Hippocampal formation (tissue), 2 donors: ENCODE measurements at regions not wholly inside any gene's neighbourhood (a gene's known extent, or its start where the extent isn't known, plus 50 kb on each side); places are given as distances from the start of the nearest gene placed in this dataset.

ENCODE experiments used
- DNase-seq, 2 donors: peaks; one replicate each; lab custom pipeline; 2025; lab: John Stamatoyannopoulos, UW

DNA sequence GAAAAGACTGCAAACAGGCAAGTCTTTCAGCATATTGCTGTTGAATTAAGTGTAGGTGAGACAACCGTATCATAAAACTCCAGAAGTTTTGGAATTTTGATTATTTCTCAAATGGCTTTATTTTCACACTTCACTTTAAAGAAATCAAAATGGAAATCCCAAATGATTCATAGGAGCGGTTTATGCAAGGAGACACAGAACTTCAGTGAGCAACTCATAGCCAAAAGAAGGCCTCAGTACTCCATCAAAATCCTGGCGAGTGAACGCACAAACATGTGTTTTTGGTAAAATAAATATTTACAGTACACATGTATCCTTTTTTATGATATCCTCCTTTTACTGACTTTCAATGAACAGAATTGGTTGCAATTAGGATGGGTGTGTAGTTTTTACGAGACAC is 140.4 kb upstream of the APCDD1 start:
- no peak for DNase-seq

DNA sequence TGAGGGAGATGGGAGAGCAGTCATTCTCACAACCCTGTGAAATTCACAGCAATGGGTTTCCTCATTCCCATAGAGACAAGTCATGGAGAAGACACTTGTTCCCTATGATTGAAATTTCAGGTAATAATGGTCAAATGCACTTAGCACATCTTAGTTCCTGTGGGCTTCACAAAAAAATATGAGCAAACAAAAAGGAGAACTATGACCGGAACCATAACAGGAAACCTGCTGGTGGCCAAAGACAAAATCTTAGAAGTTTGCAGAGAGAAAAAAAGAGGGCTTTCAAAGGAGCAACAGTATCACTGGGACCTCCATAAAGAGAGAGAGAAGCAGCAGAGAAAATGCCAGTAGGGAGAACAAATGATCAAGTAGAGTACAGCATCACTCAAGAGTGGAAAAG is 138.9 kb upstream of the APCDD1 start:
- DNase-seq: no peak

DNA sequence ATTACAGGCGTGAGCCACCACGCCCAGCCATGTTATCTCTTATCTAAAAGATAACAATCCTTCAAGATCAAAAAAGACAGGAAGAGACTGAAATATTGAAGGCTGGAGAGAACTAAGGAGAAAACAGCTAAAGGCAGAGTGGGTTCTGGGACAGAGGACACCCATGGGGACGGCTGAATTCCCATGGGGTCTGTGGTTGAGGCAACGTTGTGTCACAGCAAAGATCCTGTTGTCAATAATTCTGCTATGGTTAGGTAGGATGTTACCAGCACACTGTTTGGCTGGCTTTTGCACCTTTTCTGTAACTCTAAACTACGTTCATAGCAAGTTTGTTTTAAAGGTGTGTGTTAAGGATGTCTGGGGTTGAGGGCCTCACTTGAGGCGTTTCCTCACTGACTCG is 137.7 kb upstream of the APCDD1 start:
- DNase-seq: no peak

DNA sequence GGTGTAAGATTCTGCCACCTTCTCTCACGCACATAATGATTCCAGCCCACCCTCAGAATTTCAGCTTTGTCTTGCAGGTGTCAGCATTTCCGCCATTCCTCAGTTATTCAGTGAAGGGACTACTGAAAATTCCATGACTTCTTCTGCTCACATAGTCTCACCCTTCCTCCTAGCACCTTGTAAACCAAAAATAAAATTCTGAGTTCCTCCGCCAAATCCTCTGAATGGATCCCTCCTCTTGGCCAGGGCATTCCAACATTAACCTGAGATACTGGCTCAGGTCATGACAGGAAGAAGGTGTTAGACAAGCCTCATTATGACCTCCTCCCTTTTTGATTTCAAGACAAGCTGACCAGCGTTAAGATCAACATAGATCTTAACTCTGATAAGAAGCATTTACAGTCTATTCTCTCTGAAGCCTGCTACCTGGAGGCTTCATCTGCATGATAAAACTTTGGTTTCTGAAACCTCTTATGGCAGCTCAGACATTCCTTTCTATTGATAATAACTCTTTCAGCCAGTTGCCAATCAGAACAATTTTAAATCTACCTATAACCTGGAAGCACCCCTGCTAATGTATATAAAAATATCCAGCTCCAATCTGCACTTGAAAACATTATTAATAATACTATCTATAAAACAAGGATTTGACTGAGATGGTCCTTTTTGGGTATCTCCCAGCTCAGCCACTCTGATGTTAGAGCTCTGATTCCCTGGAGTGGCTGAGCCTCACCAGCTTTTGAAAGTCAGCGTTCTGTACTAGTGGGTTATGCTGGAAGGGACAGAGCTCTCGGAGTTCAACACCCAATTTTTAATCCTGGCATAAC is 136.4 kb upstream of the APCDD1 start:
- DNase-seq: no peak

DNA sequence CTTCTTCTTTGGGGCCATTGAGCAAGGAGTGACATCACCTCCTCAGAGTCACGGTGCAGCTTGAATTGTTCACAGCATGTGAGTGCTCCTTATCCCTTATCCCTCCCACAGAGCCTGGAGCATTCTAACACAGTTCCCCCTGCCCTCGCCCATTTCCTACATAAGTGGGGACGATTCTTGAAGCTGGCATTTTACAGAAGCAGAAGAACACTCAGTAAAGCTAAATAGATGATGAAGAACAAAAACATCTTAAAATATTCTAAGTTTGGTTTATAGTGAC is 135.8 kb upstream of the APCDD1 start:
- no peak for DNase-seq

DNA sequence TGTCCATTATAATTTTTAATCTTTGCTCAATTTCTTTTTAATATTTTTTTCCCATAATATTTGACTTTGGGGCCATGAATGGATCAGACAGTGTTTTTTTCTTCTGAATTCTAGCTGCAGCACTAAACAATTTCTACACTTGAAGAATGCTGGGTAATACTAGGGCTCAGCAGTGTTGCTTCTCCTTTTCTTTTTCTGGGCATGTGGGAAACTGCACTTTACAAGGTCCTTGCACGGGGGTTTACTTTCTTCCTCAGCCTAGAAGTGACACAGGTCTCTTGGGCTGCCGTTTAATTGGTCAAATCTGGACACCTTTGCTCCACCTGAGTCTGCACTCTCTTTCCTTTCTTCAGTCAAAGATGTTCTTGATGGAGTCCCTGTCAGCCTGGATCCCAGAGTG is 135.4 kb upstream of the APCDD1 start:
- no peak for DNase-seq

DNA sequence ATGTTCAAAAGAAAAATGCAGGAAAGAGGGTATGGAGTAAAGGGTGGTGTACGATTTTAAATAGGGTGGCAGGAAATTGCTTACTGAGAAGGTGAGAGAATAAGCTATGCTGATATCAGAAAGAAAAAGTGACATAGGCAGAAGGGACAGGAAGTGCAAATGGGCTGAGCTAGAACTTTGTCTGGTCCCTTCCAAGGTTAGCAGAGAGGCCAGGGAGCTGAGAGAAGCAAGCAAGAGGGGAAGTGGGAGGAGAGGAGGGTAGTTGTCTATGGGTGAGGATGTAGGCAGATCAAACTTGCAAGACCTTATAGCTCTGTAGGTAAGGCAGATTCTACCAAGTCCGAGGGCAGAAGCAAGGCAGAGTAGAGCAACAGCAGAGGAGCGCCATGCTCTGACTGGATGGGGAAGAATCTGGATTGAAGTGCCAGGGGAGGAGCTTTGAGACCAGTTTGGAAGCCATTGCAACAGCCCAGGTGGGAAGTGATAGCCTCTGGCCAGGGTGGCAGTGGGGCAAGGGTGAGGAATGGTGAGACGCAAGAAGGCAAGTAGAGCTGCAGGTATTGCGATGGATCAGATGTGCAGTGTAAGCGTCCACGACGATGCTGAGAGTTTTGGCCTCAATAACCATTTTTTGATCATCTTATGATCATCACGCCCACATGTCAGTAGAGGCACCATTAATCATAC is 134.4 kb upstream of the APCDD1 start:
- no peak for DNase-seq

DNA sequence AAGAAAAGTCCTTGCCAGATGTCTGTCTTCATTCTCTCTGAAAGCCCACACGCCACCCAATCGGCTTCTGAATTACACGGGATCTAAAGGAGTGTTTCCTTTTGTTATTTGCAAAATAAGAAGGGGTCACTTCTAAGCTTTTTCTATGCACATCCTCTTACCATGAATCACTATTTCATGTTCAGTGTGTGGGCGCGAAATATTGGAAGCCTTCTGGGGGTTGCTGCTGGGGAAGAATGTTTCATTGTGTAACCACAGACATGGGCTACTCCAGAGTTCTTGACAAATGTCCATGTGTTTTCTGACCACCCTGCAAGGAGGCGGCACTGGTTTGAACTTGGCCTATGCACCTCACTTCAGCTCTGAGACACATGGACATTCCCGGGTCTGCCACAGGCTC is 133.6 kb upstream of the APCDD1 start:
- no peak for DNase-seq

DNA sequence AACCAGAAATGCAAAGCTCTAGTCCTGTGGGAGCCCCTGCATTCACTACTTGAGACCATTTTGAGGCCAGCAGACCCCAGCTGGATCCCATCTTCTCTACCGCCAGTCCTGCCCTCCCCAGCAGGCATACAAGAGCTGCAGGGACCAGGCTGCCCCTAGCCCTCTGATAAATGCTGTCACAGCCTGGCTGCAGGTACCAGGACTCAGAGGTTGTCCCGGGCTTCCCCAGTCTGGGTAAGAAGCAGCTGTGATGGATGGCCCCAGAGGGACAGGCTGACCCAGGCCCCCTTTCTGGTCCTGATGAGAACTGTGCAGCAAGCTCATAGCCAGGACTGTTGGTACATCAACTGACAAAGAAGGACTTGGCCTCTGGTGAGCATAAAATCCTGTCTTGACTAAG is 132.9 kb upstream of the APCDD1 start:
- no peak for DNase-seq

DNA sequence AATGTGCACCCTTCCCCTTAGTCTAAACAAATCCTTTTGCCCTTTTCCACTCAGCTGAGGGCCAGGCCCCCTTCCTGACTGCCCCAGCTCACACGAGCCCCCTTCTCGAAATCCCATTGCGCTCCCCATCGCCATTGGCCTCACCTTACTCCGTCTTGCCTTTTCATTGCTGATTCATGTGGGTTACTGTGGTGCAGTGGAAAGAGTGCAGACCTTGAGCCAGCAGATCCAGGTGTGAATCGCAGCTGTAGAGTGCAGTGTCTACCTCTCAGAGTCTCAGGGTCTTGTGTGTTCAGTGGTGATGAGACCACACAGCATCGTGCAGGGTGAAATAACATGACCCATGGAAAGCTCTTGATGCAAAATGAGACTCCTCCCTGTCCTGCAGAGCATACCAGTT is 132.4 kb upstream of the APCDD1 start:
- no peak for DNase-seq

DNA sequence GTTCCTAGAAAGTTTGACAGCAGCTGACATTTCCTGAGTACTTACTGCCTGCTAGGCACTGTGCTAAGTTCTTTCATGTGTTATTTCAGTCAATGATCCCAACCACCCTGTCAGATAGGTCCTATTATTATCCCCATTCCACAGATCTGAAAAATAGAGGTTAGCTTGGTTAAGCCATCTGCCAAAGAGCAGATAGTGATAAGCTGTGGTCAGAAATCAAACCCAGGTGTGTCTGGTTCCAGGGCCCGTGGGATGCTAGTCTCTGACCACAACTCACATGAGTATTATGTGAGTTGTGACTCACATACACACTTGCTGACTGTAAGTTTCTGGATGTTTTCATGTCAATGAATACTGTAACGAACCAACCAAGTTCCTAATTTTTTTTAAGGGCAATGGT is 132.0 kb upstream of the APCDD1 start:
- no peak for DNase-seq

DNA sequence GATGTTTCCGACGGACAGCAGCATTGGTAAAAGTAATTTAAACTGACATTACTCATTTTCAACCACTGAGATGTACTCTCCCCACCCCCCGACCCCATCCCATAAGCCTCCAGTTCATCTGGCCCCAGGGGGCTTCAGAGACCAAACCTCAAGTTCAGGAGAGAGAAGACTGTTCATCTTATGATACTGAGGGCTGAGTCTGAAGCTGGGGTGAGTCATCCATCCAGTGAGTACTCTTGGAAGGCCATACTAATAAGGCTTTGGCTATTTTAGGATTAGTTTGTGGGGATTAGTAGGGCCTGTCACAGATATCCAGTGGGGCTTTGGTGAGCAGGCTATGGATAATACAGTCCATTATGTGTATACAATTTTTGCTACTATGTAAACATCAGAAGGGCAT is 125.3 kb upstream of the APCDD1 start:
- DNase-seq: no peak

DNA sequence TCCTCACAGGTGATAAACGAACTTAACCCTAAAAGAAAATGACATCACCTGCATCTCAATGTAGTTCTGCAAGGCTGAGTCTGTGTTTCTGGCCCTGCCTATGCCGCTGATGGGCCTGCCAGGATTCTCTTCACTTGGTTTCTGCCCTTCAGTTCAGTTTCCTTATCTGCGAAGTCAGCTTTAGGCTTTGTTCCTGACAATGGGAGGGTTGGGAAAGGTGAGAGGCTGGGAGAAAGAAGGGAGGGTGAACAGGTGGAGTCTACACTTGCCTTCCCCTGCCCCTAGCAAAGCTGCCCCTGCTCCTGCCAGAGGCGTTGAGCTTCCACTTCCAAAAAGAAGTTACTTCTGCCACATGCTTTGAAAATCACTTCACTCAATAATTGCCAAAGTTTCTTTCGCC is 124.0 kb upstream of the APCDD1 start:
- DNase-seq: no peak

DNA sequence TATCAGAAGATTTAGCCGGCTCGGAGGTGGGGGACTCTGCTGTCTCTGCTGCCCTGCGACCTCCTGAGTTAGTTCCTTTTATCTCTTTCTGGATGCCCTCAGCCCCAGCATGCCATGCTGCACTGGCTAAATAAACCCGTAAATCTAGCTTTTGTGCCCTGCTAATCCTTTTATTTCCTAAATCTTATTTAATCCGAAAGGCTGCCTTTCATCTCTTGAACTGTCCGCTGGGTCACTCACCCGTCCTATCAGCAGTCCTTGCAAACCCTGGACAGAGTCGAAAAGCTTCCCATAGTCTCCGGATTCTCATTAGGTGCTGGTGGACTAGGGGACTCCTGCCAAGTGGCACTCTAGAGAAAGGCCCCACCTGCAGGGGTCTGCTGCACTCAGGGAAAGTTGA is 122.0 kb upstream of the APCDD1 start:
- DNase-seq: no peak

DNA sequence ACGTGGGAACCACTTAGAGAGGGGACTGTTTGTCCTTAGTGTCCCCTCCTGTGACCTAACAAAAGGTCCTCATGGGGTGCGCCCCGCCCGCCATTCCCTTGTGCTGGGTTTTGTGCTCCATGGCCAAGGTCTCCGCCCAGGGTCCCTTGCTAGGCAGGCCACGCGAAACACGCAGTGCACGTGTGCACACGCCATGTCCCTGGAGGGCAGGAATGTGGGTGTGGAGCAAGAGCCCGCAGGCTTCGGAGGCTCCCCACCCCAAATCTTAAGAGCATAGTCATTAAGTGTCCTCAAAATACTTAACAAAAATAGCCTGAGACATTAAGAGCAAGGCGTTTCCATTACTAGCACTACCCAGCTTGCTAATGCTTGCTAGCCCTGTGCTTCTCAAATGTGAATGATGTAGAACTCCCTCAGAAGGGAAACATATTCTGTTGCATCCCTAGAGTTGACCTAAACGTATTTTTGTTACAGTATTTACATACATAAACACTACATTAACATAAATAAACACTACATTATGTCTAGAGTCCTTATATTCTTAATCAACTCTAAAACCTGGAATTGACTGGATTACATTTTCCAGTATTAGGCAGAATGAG is 117.6 kb upstream of the APCDD1 start:
- DNase-seq: no peak

DNA sequence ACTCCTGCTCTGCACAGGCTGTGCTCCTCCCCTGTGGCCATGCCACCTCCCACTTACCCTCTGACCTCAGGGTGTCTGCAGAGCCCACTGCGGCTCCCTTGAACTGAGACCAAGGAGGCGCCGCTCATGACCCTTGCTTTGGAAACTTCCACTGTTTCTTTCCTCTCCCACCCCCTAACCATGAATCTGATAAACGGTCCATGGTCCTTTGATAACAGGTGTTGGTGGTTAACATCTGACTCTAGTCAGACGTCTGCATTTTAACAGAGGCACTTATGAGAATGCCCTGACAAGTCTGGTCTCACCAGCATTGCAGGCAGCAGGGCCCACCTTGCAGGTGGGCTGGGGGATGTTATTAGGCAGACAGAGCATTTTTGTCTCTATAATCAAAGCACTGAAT is 113.6 kb upstream of the APCDD1 start:
- DNase-seq: no peak

DNA sequence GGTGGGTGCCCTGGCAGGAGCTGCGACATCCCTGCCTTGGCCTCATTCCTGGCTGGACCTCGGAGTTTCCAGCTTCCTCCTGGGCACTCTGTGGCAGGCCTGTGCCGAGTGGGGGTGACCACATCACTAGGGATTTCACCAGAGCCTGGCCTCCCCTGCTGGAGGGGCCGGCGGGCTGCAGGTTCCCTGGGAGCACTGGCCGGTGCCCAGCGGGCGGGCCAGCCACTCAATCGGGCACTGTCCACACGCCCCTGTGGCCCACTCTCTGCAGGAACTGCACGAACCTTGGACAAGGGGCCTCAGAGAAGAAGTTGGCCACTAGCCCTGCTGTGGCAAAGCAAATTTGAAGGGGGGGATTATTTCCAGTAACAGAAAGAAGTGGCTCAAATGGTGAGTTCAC is 110.7 kb upstream of the APCDD1 start:
- DNase-seq: peak in 1 of 2 donors; percentile 63

DNA sequence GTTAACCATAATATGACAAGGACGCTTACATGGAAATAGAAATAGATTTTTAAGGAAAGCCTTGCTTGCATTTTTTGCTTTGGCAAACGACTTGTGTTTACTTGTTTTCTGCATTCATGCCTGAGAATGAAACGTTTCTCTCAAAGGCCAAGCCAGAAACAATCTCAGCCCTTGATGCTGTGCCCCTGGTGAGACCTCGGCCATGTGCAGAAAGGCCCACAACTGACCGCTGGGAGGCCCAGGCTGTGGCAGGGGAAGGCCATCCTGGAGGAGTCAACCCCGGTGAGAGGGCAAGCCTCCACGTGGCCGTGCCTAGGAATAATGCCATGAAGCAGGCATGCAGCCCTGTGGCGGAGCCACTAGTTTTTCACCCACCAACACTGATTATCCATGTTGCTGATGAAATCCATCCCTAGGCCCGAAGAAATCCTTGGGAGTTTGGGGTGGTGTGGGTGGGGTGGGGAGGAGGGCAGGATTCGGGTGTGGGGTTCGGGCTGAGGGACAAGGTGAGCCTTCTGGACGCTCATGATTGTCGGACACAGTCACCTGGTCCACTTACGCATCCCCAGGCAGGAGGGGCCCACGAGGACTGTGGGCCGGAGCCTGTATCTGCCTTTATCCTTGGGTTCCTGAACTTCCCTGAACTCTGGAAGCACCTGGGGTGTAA is 107.6 kb upstream of the APCDD1 start:
- DNase-seq: peak in 1 of 2 donors; percentile 6

DNA sequence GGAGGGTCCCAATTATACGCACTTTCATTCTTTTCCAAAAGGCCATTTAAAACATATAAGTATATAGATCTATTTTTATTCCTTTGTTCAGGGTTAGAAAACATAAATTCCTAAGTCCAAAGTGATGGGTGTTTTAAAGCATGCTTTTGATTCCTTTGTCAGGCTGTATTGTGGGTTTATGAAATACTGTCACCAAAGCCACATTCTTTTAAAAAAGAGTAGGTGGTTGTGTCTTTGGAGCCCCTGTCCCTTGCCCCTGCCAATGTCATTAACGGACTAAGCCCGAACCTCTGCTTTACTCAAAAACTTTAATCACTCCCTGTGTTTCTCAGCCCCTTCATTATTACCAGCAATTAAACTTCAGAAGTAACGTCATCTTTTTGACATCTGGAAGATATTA is 104.9 kb upstream of the APCDD1 start:
- no peak for DNase-seq

DNA sequence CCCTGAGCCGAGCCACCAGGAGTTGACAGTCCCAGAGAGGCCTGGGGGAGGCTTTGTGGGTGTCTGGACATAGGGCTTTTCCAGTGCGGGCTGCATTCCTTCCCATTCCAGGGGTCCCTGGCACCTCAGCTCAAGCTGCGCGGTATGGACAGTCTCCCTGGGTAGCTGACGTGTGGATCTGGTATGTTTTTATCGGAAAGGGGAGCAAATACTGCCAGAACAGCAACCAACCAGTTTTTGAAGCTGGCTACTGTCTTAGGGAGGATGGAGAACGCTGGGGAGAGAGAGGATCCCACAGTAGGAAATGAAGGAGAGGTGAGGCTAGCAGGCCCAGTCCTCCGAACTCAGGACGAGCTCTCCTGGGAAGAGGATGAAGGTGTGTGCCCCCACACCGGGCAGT is 103.8 kb upstream of the APCDD1 start:
- no peak for DNase-seq

DNA sequence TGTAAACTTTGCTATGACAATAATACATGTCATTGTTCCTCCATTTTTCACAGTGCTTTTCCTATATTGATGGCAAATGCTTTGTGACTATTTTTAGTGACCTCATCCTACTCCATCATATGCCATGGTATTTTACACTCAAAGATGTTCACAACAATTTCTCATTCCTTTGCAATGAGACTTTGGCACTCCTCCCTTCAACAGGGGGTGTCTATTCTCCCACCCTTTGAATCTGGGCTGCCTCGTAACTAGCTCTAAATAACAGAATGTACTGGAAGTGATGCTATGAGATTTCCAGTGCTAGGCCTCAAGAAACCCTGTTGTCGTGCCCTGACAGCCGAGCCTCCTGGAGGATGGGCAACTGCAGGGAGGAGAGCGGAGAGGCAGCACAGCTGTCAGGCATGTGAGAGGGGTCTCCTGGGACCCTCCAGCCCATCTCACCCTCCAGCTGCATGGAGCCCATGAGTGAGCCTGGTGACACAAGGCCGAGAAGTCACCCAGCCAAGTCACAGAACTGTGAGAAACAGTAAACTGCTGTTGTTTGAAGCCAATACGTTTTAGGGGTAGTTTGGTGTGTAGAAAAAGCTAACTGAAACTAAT is 103.1 kb upstream of the APCDD1 start:
- no peak for DNase-seq

DNA sequence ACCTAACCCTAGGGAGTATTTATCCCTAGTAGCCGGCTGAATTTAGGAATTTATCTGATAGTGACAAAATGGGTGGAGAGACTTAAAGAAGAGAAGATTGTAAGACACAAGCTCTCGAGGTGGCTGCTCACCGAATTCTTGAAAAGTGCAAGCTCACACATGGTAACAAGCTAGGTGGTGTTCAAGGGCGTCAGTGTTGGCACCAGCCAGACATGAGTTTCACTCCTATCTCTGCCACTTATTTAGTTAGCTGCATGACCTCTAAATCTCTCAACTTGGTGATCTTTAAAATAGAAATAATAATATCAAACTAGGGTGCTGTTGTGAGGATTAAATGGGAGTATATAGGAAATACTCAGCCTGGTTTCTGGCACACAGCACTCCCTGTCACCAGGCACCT is 102.6 kb upstream of the APCDD1 start:
- no peak for DNase-seq

DNA sequence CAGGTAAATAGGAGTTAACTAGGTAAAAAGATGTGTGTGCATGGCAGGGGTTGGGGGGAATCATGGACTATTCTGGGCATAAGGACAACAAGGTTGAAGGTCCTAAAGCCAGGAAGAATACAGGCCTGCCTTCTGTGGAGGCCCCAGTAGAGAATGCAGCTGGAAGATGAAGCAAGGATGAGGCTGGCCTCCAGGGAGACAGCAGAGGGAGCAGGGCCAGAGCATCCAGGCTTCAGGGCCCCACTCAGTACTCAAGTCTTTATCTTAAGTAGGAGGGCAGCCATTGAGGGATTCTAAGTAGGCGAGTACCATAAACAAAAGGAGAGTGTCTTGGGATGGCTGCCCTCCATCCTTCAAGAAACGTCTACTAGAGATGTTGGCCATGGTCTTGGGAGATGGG is 101.8 kb upstream of the APCDD1 start:
- no peak for DNase-seq
